Thyroid gland (tissue), 4 donors: ENCODE measurements at regions not wholly inside any gene's neighbourhood (a gene's known extent, or its start where the extent isn't known, plus 50 kb on each side); places are given as distances from the start of the nearest gene placed in this dataset.

ENCODE experiments used
- POLR2A ChIP-seq, 2 donors: fragments of 450-650 bp; IDR thresholded peaks; one replicate each; pipeline ENCODE4 v1.6.1; 2017; ENCODE audit warnings: antibody characterized with exemption in 2 of 2, mild to moderate bottlenecking in 2 of 2, moderate library complexity in 1 of 2
- TF ChIP-seq, protein P1 (sequence below), 6 experiments: fragments of 200-600 bp in 3 of 6; fragments of 450-650 bp in 3 of 6; sonication (generic) in 3 of 6; IDR thresholded peaks; one replicate each; pipeline ENCODE4 v1.5.1; 2016 to 2019; ENCODE audit warnings: antibody characterized with exemption in 6 of 6, mild to moderate bottlenecking in 2 of 6, inconsistent platforms in 1 of 6, moderate library complexity in 1 of 6

DNA sequence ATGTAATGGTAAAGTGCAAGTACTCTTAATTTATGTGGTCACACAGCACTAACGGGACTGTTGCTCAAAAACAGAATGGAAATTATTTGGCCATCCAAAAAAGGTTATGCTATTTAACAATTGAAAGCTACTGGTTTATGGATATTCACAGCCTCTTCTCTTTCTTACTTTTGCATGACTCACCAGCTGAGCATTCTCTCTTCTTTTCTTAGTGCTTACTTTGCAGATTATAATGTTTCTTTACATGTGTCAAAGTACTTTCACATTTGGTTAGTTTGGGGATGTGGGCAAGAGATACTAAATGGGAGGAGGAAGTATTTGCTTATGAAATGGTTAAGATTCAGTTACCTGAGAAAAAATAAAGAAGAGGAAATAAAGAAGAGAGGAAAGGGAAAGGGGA is 610.5 kb downstream of the HTR1B start:
- TF ChIP-seq, protein P1, sequence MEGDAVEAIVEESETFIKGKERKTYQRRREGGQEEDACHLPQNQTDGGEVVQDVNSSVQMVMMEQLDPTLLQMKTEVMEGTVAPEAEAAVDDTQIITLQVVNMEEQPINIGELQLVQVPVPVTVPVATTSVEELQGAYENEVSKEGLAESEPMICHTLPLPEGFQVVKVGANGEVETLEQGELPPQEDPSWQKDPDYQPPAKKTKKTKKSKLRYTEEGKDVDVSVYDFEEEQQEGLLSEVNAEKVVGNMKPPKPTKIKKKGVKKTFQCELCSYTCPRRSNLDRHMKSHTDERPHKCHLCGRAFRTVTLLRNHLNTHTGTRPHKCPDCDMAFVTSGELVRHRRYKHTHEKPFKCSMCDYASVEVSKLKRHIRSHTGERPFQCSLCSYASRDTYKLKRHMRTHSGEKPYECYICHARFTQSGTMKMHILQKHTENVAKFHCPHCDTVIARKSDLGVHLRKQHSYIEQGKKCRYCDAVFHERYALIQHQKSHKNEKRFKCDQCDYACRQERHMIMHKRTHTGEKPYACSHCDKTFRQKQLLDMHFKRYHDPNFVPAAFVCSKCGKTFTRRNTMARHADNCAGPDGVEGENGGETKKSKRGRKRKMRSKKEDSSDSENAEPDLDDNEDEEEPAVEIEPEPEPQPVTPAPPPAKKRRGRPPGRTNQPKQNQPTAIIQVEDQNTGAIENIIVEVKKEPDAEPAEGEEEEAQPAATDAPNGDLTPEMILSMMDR (IDR thresholded peaks at IDR 0.05) = no peak
- no peak for TF ChIP-seq POLR2A (IDR thresholded peaks at IDR 0.05)
